CD4-positive, alpha-beta T cell treated with Interleukin-15 for 1 hour (primary cell): ENCODE measurements at regions not wholly inside any gene's neighbourhood (a gene's known extent, or its start where the extent isn't known, plus 50 kb on each side); places are given as distances from the start of the nearest gene placed in this dataset.
"Not testable (repeated sequence)": the region's sequence is repeated elsewhere in the genome, so short reads cannot be mapped to it uniquely, and the experiment has no call there.

Experiments used
- DNase-seq: peaks from one replicate; pipeline ENCODE4 v3.0.0-alpha.2; 2020

DNA sequence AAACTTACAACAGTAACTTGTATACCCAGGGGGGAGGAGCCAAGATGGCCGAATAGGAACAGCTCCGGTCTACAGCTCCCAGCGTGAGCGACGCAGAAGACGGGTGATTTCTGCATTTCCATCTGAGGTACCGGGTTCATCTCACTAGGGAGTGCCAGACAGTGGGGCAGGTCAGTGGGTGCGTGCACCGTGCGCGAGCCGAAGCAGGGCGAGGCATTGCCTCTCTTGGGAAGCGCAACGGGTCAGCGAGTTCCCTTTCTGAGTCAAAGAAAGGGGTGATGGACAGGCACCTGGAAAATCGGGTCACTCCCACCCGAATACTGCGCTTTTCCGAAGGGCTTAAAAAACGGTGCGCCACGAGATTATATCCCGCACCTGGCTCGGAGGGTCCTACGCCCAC, 278.8 kb downstream of the FAM47B start:
- DNase-seq, result not testable (repeated sequence)

DNA sequence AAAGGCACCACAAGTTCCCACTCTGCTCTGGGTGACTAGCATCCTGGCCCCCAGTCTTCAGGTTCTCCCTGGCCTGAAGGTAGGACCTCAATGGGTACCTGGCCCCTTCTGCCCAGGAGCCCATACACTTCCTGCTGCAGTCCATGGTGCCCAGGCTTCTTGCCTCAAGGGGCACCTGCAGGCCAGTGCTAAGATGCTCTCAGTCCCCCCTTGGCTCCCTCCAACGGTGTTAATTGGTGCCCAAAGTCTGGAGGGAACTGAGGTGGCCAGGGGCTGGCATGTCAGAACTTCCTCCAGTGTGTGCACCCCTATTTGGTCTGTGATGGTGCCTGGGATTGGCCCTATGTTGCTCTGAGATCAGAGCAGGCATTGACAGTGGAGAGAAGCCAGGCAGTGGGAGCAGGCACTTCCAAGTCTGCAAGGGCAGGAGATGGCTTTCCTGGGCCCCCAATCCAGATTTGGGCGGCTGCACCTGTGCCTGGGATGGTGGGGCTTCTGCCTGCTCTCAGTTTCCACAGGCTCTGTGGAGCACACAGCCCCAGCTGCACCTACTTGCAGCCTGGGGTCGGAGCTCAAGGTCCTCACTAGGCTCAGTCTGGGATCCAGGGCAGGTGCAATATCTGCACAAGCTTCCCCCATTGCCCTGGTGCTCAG, 301.6 kb downstream of the FAM47B start:
- no peak for DNase-seq

DNA sequence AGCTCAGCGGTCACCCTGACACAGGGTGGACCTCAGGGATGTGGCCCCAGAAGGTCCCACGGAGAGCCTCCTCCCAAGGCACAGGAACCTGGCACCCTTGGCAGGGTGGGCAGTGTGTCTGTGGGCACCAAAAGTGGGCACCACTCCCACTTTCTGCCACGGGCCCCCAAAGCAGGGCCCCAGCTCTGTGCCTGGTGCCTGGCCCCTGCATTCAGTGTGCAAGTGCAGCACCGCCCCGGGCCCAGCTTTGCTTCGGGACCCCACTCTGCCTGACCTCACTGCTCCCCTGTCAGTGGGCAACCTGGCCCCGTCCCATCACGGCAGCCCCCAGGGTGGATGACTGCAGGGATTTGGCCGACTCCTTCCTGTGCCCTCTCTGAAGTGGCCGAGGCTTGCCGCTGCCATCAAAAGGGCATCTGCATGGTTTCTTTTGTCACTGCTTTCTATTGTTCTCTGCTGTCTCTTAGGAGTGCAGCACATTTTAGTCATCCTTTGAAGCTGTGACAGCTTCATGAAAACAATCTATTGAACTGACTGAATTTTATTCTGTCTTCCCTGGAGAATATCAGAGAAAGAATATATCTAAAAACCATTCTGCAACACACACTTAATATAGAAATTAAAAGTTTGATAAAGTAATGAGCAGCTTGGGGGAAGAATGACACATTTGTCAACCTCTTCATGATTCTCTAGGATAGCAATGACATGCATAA, 302.4 kb downstream of the FAM47B start:
- DNase-seq, result no peak

GRCh38 chrX:35251226-35251625, 308.6 kb downstream of the FAM47B start:
- DNase-seq, result no peak

DNA sequence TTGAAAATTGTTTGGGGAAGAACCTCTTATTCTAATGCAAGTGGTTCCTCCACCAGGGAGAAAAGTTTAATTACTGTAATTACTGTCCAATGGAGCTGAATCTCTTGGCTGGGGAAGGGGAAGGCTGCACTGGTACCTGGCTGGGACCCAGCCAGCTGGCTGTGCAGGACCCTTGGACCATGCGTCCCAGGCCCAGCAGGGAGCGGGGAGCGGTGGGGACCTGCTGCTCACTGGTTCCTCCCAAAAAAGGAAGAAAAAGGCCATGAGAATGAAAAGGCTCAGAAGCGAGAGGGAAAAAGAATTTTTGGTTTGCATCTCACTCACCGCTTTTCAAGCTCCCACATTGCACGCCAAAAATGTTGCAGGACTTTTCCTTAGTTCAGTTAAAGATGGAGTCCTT, 333.5 kb downstream of the FAM47B start:
- DNase-seq, result no peak

DNA sequence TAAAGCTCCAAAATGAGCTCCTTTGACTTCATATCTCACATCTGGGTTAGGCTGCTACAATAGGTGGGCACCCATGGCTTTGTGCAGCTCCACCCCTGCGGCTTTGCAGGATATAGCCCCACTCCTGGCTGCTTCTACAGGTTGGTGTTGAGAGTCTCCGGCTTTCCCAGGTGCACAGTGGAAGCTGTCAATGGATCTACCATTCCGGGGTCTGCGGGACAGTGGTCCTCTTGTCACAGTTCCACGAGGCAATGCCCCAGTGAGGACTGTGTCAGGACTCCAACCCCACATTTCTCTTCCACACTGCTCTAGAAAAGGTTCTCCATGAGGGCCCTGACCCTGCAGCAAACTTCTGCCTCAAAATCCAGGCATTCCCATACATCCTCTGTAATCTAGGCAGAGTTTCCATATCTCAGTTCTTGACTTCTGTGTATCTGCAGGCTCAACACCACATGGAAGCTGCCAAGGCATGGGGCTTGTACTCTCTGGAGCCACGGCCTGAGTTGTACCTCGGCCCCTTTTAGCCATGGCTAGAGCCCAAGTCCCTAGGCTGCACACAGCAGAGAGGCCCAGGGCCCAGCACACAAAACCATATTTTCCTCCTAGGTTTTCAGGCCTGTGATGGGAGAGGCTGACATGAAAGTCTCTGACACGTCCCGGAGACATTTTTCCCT, 342.8 kb downstream of the FAM47B start:
- no peak for DNase-seq

DNA sequence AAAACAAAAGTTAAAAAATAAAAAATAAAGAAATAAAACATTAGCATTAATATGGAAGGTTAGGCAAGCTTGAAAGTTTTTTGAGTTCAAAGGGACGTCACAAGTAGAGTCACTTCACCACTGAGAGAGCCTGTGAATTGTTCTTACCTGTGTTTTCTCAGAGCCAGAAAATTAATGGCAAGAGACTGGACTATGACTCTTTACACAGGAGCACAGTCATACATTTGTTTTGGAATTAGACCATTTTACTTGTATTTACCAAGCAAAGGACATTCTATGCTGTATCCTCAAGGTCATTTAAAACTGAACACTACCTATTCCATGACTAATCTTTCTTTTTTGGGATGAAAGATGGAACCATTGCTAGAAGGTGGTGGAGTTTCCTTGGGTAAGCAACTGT, 346.1 kb downstream of the FAM47B start:
- DNase-seq, result no peak

DNA sequence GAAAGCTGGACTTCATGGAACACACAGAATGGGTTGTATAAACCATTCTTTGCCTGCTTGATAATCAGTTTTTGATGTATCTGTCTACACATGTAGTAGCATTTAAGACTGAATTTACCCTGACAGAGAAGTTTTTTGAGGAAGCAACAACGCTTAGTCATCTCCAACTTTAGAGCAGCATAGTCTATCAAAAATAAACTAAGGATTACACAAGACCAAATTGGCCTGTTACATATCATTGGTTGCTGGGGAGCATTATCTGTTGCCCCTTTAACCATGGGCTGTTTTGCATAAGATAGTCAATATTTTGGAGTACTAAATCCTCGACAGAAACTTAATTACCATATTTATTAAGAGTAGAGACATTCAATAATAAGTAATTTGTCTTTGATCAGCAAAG, 347.4 kb downstream of the FAM47B start:
- DNase-seq, result no peak

GRCh38 chrX:35291013-35291412, 348.4 kb downstream of the FAM47B start:
- no peak for DNase-seq

DNA sequence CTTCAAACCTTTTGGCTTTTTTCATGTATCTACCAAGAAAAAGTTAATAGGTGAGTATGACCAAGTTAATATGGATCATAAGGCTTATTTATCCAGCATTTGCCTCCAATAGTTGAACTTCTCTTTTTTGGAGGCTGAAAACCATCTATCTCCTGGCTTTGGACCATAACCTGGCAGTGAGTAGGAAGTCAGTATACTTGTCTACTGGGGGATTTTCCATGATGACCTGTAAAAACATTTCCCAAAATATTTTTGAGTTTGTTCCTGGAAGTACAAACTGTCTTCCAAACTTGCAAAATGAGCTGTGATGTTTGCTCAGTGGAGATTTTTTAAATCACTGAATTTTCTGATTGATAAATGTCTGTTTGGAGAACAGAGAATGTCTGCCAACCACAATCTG, 349.9 kb downstream of the FAM47B start:
- no peak for DNase-seq

- DNase-seq, result not testable (repeated sequence)
Observed at GRCh38 chrX:35305037-35305436, 362.4 kb downstream of the FAM47B start.

DNA sequence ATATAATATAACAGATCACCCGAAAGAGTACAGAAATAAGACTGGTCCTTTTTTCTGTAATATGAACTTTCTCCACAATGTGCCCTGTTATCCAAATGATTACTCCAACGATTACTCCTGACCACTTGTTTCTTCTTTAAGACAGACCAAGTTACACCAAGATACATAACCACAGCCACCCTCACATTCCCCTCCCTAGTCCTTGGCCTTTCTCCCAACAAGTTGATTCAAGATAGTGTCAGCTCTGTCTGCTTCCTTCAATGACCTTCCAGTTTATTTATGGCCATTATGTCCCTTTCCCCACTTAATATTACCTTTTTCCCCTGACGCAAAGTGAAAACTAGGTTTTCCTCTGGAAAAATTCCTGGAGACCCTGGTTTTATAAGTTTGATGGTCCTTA, 397.2 kb downstream of the FAM47B start:
- no peak for DNase-seq

GRCh38 chrX:35340465-35340864, 397.9 kb downstream of the FAM47B start:
- no peak for DNase-seq

- no peak for DNase-seq
Observed at GRCh38 chrX:35351212-35351611, 408.6 kb downstream of the FAM47B start.

- no peak for DNase-seq
Observed at GRCh38 chrX:35351795-35352483, 409.3 kb downstream of the FAM47B start.

- no peak for DNase-seq
Observed at GRCh38 chrX:35357656-35358055, 415.1 kb downstream of the FAM47B start.

DNA sequence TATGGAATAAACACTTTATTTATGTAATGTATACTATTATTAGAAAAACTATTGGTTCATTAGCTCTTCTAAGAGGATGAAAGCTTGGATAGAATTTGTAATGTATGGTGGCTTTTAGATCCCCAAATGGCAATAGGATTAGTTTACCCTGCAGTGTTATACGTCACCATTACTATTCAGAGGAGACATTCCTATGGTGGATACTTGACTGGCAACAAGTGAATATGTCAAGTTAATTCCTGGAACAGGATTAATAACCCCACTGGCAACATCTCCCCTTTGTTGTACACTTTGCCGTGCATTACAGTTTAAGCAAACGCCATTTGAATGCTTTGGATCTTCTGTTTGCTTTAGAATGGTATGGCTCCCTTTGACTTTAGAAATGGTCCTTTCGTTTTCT, 420.3 kb downstream of the FAM47B start:
- no peak for DNase-seq

DNA sequence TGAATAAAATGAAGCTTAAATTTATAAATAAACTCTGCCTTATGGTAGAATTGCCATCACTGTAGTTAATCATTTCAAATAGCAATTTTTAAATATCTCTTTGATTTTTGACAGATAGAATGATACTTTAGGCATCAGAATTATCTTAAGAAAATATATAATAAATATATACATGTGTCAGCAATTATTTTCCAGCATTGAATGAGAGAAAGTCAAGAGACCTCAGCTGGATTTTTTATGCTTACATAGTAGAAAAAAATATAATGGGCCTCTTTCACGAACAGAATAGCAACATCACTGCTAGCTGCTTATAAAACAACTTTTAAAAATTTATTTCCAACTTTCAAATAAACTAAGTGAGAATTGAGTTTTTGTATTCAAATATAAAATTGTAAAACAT, 424.0 kb upstream of the MAGEB16 start:
- no peak for DNase-seq

DNA sequence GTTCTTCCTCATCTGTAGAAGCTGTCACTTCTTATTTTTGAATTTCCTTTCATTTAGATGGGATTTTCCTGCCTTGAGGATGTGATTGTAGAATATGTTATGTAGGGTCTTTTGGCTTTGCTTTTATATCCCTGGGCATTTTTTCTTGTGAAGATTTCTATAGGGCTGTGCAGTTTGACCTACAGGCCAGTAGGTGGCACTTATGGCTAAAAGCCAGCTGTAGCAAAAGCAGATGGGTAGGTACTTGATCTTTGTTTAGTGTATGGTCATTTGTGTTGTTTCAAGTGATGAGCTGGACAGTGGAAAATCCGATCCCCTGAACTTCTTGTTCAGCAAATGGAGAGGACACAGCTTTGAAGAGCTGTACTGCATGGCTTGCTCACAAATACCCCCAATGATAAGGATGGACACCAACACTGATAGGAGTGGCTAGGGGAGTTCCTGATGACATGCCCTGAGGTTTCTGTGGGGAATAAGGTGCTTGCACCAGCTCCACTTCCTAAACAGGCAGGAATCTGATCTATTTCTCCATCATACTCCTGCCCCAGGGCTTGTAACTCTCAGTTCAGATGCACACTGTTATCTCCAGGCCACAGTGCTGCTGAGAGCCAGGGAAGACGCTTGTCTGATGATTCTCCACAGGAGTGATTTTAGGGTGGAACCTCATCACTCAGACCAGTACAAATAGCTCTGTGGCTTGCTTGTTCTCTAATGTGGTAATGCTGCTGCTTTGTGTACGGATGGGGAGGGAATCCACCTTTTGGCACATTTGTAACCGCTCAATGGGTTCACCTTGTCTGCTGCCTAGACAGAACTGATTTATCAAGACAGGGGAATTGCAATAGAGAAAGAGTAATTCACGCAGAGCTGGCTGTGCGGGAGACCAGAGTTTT, 417.1 kb upstream of the MAGEB16 start:
- no peak for DNase-seq

GRCh38 chrX:35381709-35382108, 416.4 kb upstream of the MAGEB16 start:
- not testable (repeated sequence) for DNase-seq

DNA sequence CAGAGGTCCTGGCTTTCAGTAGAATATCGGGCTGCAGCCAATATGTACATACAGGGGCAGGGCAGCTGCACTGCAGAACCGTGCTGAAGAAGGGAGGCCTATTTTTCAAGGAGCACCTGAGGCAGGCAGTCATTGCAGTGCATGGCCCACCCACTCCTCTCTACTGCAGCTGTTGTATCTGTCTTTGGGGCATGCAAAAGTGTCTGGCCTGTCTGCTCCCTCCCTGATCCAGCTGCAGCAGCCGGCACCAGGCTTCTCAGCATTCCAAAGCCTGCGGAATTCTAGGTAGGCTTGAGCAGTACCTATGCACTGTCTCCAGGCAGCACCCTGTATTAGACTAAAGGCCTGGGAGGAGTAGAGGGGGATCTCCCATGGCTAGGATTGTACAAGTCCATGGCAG, 415.2 kb upstream of the MAGEB16 start:
- DNase-seq, result no peak

DNA sequence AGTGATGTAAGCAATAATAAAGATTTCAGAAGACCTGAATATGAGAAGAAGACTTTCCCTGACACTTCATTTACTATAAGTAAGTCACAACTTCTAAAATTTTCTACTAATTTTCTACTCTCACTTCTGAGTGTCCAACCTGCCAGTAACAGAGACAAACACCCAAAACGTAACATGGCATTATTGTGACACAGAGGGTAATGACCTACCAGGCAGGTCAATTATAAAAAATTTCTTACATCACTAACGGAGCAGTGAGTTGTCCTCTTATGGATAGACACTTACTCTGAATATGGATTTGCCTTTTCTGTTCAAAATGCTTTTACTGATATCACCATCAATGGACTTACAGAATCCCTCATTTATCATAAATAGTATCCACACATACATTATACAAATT, 405.9 kb upstream of the MAGEB16 start:
- DNase-seq, result no peak

DNA sequence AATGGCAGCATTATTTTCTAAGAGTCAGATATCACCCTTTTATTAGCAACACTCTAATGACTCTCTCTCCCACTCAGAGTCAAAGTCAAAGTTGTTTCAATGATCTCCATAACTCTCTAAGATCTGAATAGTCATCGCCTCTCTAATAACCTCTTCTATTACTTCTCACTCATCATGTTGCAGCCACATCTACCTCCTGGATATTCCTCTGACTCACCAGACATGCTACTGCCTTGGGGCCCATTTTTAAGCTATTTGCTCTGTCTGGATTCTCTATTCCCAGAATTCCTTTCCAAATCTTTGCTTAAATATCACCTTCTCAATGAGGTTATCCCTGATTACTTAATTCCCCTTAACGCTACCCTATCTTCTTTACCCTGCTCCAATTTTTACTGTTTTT, 391.8 kb upstream of the MAGEB16 start:
- DNase-seq, result no peak
